Endothelial cell of umbilical vein (primary cell): ENCODE measurements at regions not wholly inside any gene's neighbourhood (a gene's known extent, or its start where the extent isn't known, plus 50 kb on each side); places are given as distances from the start of the nearest gene placed in this dataset.

Experiments
- BruUV-seq: library from RNA; stranded (reverse); fragments of 400-500 nt; replicated peaks from 2 replicates; lab custom pipeline; 2021; lab: Mats Ljungman, UMichigan
- CTCF ChIA-PET: fragments of 300-600, 350-600 bp; sonication (Branson Sonifier 250); formaldehyde crosslinking; loops from one replicate; lab custom pipeline; 2021; ENCODE audit warnings: antibody characterized with exemption, inconsistent platforms; lab: Charles Lee
- POLR2A ChIA-PET: fragments of 300-600, 350-600 bp; sonication (Branson Sonifier 250); formaldehyde crosslinking; loops from one replicate; lab custom pipeline; 2021; ENCODE audit warnings: antibody characterized with exemption, inconsistent platforms; lab: Charles Lee
- DNase-seq: peaks from one replicate; pipeline ENCODE4 v3.0.0-alpha.2; 2011; ENCODE audit warnings: low read depth, low spot score
- FAIRE-seq: peaks from 2 replicates; lab custom pipeline; 2011; peaks lifted over from hg19 to GRCh38; lab: Jason Lieb, UNC
- H2AFZ ChIP-seq: 2 replicates; pipeline ENCODE4 v1.6.0; 2012; ENCODE audit warnings: low read depth, low read length, control low read depth, inconsistent platforms
- H3K27ac ChIP-seq: 2 replicates; pipeline ENCODE4 v1.5.1; 2011; ENCODE audit warnings: low read depth, mild to moderate bottlenecking, control low read depth, low read length, moderate library complexity; ENCODE audit not compliant: insufficient read depth
- H3K27me3 ChIP-seq, 2 experiments: 2 replicates each; pipeline versions ENCODE4 v1.6.0 to v1.6.1; 2011; ENCODE audit warnings: low read length in 2 of 2, mixed read lengths in 1 of 2; ENCODE audit not compliant: control insufficient read depth in 2 of 2, insufficient read depth in 2 of 2
- H3K36me3 ChIP-seq, 2 experiments: 2 replicates in 1 of 2; 3 replicates in 1 of 2; pipeline ENCODE4 v1.5.1; 2011; ENCODE audit warnings: low read length in 2 of 2, mild to moderate bottlenecking in 1 of 2, moderate library complexity in 1 of 2; ENCODE audit not compliant: control insufficient read depth in 2 of 2, insufficient read depth in 2 of 2; ENCODE audit errors: extremely low read depth in 1 of 2
- H3K4me1 ChIP-seq: 3 replicates; pipeline ENCODE4 v1.5.1; 2011; ENCODE audit warnings: mild to moderate bottlenecking, low read length; ENCODE audit not compliant: control insufficient read depth, insufficient read depth; ENCODE audit errors: extremely low read depth
- H3K4me2 ChIP-seq: 2 replicates; pipeline ENCODE4 v1.6.1; 2011; ENCODE audit warnings: low read length, control low read depth, mixed read lengths; ENCODE audit not compliant: insufficient read depth
- H3K4me3 ChIP-seq, 3 experiments: fragments of 200-600 bp in 1 of 3; sonication (generic), shearing (Covaris generic) in 1 of 3; replicated peaks in 1 of 3; 2 replicates each; pipeline ENCODE4 v1.5.1; 2011 to 2016; ENCODE audit warnings: control low read depth in 3 of 3, low read length in 3 of 3, mild to moderate bottlenecking in 2 of 3, inconsistent platforms in 1 of 3, low read depth in 1 of 3, moderate library complexity in 1 of 3; ENCODE audit not compliant: insufficient read depth in 1 of 3
- H3K79me2 ChIP-seq: 2 replicates; pipeline ENCODE4 v1.6.0; 2012; ENCODE audit warnings: low read length, inconsistent platforms; ENCODE audit not compliant: control insufficient read depth, insufficient read depth
- H3K9ac ChIP-seq: replicated peaks from 2 replicates; pipeline ENCODE3; 2011; ENCODE audit warnings: low read length, control low read depth; ENCODE audit not compliant: insufficient read depth; ENCODE audit errors: extremely low read depth
- H3K9me1 ChIP-seq: replicated peaks from 3 replicates; pipeline ENCODE4 v1.6.0; 2011; ENCODE audit warnings: mild to moderate bottlenecking, low read length; ENCODE audit not compliant: control insufficient read depth, insufficient read depth; ENCODE audit errors: extremely low read depth
- H3K9me3 ChIP-seq: replicated peaks from 2 replicates; pipeline ENCODE4 v1.5.1; 2012; ENCODE audit warnings: low read length, inconsistent platforms; ENCODE audit not compliant: control insufficient read depth, insufficient read depth
- H4K20me1 ChIP-seq: replicated peaks from 2 replicates; pipeline ENCODE3; 2011; ENCODE audit warnings: mild to moderate bottlenecking, low read length; ENCODE audit not compliant: control insufficient read depth, insufficient read depth; ENCODE audit errors: extremely low read depth
- CTCF ChIP-seq, 2 donors: IDR thresholded peaks; 1 replicate in 1 of 2; 2 replicates in 1 of 2; pipeline ENCODE4 v1.5.1; 2011; ENCODE audit warnings: low read length in 2 of 2, mild to moderate bottlenecking in 2 of 2, moderate library complexity in 2 of 2, control low read depth in 1 of 2, inconsistent platforms in 1 of 2, low read depth in 1 of 2; ENCODE audit not compliant: insufficient read depth in 1 of 2; ENCODE audit errors: extremely low read depth in 1 of 2
- EZH2 ChIP-seq: IDR thresholded peaks from 2 replicates; pipeline ENCODE4 v1.6.1; 2012; ENCODE audit warnings: borderline replicate concordance, low read depth, mild to moderate bottlenecking, moderate library complexity, low read length, inconsistent platforms; ENCODE audit not compliant: severe bottlenecking
- FOS ChIP-seq: IDR thresholded peaks from 2 replicates; pipeline ENCODE4 v1.6.1; 2011; ENCODE audit warnings: mild to moderate bottlenecking, low read length, moderate library complexity, borderline replicate concordance; ENCODE audit not compliant: insufficient read depth
- GATA2 ChIP-seq: IDR thresholded peaks from 2 replicates; pipeline ENCODE4 v1.7.0; 2011; ENCODE audit warnings: low read depth, mild to moderate bottlenecking, moderate library complexity, mixed read lengths, low read length; ENCODE audit not compliant: insufficient read length, insufficient read depth
- JUN ChIP-seq: IDR thresholded peaks from 2 replicates; pipeline ENCODE4 v1.6.1; 2011; ENCODE audit warnings: borderline replicate concordance, low read depth; ENCODE audit not compliant: insufficient read length, insufficient read depth
- MYC ChIP-seq: IDR thresholded peaks from one replicate; pipeline ENCODE4 v1.6.1; 2011; ENCODE audit warnings: mild to moderate bottlenecking, low read depth, low read length
- POLR2A ChIP-seq: IDR thresholded peaks from 2 replicates; pipeline ENCODE4 v1.6.1; 2012; ENCODE audit warnings: low read depth, mild to moderate bottlenecking, control low read depth, low read length
- POLR2AphosphoS5 ChIP-seq: IDR thresholded peaks from 2 replicates; pipeline ENCODE4 v1.6.1; 2012; ENCODE audit warnings: low read depth, mild to moderate bottlenecking, control low read depth, low read length, moderate library complexity; ENCODE audit not compliant: insufficient read depth
- dilution Hi-C: fragments of 300-500 bp; cut with MboI; formaldehyde crosslinking; loops from one replicate; pipeline ENCODE4 v1.15.0; 2019; ENCODE audit warnings: low sequenced_read_pairs; ENCODE audit not compliant: extremely low pct_ligation_motif_present
- intact Hi-C: fragments of 100-400 bp; cut with micrococcal nuclease; formaldehyde crosslinking; loops from one replicate; pipeline ENCODE4 v1.10.0; 2022
- TF ChIP-seq, protein P1 (sequence below): IDR thresholded peaks from 2 replicates; pipeline ENCODE4 v1.6.1; 2011; ENCODE audit not compliant: insufficient read depth, insufficient read length

DNA sequence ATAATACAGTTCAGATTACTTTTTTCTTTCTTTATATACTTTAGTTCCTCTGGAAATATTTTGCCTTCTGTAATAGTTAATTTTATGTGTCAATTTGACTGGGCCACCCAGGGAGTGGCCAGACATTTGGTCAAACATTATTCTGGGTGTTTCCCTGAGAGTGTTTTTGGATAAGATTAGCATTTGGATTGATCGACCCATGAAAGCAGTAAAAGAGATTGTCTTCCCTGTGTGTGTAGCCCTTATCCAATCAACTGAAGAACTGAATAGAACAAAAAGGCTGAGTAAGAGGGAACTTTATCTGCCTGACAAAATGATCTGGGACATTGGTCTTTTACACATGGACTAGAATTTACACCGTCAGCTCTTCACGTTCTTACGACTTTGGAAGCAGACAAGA is 1190.1 kb upstream of the FAM98A start:
- CTCF ChIA-PET: no interaction called here
- dilution Hi-C loops: no loop called here

More for the DNA sequence above, 1190.1 kb upstream of the FAM98A start:
- POLR2A ChIA-PET: no interaction called here
- H3K27ac ChIP-seq: no peak overlapping the region
- H3K4me2 ChIP-seq: no peak overlapping the region
- no peak for TF ChIP-seq CTCF (IDR thresholded peaks at IDR 0.05; ENCODE audit: extremely low read depth in 1 of 2, insufficient read depth in 1 of 2, low read depth in 1 of 2, low read length in 2 of 2)
- no peak for TF ChIP-seq POLR2A
- no peak for TF ChIP-seq POLR2AphosphoS5
- TF ChIP-seq MYC: no peak
- TF ChIP-seq FOS: no peak
- TF ChIP-seq, protein P1, sequence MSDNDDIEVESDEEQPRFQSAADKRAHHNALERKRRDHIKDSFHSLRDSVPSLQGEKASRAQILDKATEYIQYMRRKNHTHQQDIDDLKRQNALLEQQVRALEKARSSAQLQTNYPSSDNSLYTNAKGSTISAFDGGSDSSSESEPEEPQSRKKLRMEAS: no peak
- no peak for TF ChIP-seq EZH2
- TF ChIP-seq GATA2: no peak
- TF ChIP-seq JUN: no peak
- DNase-seq: no peak
- H4K20me1 ChIP-seq: no peaks in the 10 kb centered on the region
- H3K4me1 ChIP-seq: no peaks in the 10 kb centered on the region
- no peaks in the 10 kb centered on the region for H3K9me3 ChIP-seq
- no peaks in the 10 kb centered on the region for H3K9me1 ChIP-seq
- no peaks in the 10 kb centered on the region for H3K79me2 ChIP-seq
- BruUV-seq: no TSS peak
- H3K36me3 ChIP-seq: no peaks in the 10 kb centered on the region
- no peak for FAIRE-seq
- no peaks in the 10 kb centered on the region for H3K27me3 ChIP-seq
- no peak overlapping the region for H2AFZ ChIP-seq
- no peak overlapping the region for H3K4me3 ChIP-seq
- no peak overlapping the region for H3K9ac ChIP-seq
- intact Hi-C loops: no loop called here
